ENCODE measurements at regions not wholly inside any gene's neighbourhood (a gene's known extent, or its start where the extent isn't known, plus 50 kb on each side); places are given as distances from the start of the nearest gene placed in this dataset.

DNA sequence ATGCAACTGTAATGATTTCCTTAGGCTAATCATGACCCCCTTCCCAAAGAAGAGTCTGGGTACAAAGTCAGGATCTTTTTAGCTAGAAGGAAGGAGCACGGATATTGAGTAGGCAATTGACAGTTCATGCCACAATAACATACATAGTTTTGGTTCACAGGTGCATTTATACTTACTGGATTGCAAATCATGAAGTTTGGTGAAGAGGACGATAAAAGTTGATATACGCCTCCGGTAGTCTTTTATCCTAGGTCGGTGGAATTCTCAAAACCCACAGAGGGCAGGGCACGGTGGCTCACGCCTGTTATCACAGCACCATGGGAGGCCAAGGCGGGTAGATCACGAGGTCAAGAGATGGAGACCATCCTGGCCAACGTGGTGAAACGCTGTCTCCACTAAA lies 265.4 kb upstream of the PRMT6 start:
- H3K4me3 ChIP-seq: no peak overlapping the region
- H3K27ac ChIP-seq: no peak overlapping the region
- no peak for DNase-seq (ENCODE audit: low spot score)
- TF ChIP-seq, protein P1, sequence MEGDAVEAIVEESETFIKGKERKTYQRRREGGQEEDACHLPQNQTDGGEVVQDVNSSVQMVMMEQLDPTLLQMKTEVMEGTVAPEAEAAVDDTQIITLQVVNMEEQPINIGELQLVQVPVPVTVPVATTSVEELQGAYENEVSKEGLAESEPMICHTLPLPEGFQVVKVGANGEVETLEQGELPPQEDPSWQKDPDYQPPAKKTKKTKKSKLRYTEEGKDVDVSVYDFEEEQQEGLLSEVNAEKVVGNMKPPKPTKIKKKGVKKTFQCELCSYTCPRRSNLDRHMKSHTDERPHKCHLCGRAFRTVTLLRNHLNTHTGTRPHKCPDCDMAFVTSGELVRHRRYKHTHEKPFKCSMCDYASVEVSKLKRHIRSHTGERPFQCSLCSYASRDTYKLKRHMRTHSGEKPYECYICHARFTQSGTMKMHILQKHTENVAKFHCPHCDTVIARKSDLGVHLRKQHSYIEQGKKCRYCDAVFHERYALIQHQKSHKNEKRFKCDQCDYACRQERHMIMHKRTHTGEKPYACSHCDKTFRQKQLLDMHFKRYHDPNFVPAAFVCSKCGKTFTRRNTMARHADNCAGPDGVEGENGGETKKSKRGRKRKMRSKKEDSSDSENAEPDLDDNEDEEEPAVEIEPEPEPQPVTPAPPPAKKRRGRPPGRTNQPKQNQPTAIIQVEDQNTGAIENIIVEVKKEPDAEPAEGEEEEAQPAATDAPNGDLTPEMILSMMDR (IDR thresholded peaks at IDR 0.05): no peak
- H3K36me3 ChIP-seq: no peaks in the 10 kb centered on the region
- no peaks in the 10 kb centered on the region for H3K27me3 ChIP-seq
- H3K9me3 ChIP-seq: no peaks in the 10 kb centered on the region
- no peaks in the 10 kb centered on the region for H3K4me1 ChIP-seq

DNA sequence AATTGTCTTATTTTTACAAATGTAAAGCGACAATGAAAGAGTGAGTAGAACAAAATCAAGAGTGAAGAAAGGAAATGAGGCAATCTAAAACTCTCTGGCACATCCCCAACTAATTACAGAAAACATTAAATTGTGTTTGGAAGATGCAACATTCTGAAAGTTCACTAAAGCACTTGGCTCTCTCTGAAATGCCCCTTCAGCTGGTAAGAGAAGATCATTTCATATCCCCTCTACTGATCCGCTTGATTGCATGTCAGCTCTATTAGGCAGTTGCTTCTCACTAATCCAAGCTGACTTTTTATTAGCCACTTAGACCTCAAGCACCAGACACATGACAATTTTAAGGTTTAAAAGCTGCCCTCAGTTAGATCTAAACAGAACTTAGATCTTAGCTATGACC lies 262.8 kb upstream of the PRMT6 start:
- TF ChIP-seq, protein P1 (IDR thresholded peaks at IDR 0.05): no peak
- no peak for DNase-seq (ENCODE audit: low spot score)
- H3K4me1 ChIP-seq: no peaks in the 10 kb centered on the region
- no peaks in the 10 kb centered on the region for H3K9me3 ChIP-seq
- H3K27me3 ChIP-seq: no peaks in the 10 kb centered on the region
- no peak overlapping the region for H3K4me3 ChIP-seq
- no peaks in the 10 kb centered on the region for H3K36me3 ChIP-seq
- H3K27ac ChIP-seq: no peak overlapping the region

DNA sequence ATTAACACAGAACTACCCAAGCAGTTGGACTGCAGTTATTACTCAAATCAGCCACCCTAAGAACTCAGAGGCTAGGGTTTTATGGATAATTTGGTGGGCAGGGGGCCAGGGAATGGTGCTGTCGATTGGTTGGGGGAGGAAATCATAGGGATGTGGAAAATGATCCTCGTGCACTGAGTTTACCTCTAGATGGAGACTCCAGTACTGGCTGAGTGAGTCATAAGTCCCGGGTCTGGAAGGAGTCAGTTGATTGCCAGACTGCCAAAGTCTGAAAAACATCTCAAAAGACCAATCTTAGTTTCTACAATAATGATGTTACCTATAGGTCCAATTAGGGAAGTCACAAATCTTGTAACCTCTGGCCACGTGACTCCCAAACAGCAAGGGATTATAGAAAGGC lies 257.5 kb upstream of the PRMT6 start:
- Histone ChIP-seq H3K4me3 (no peak overlapping the region), H3K9me3 (no peaks in the 10 kb centered on the region), H3K36me3 (no peaks in the 10 kb centered on the region), H3K27ac (no peak overlapping the region), H3K4me1 (no peaks in the 10 kb centered on the region), H3K27me3 (no peaks in the 10 kb centered on the region)
- DNase-seq (ENCODE audit: low spot score): no peak
- TF ChIP-seq, protein P1 (IDR thresholded peaks at IDR 0.05): no peak

DNA sequence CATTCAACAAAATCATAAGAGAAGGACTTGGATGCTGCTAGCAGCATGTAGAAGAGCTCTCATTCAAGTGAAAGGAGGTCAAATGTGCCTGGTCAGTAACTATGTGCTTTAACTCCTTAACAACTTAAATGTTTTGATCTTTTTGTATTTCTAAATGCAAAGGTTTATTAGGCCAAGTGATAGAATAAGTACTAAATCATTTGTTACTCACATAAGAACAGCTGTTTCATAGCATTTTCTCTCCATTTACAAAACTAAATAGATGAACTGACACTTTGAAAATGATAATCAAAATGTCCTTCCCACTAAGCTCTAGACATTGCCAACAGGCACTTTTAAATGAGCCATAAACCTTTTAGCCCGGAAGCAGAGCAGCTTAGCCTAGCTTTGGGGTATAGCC lies 254.3 kb upstream of the PRMT6 start:
- Histone ChIP-seq H3K36me3 (no peaks in the 10 kb centered on the region), H3K9me3 (no peaks in the 10 kb centered on the region), H3K27ac (no peak overlapping the region), H3K27me3 (no peaks in the 10 kb centered on the region), H3K4me3 (no peak overlapping the region), H3K4me1 (no peaks in the 10 kb centered on the region)
- TF ChIP-seq, protein P1 (IDR thresholded peaks at IDR 0.05): no peak
- DNase-seq (ENCODE audit: low spot score): no peak

DNA sequence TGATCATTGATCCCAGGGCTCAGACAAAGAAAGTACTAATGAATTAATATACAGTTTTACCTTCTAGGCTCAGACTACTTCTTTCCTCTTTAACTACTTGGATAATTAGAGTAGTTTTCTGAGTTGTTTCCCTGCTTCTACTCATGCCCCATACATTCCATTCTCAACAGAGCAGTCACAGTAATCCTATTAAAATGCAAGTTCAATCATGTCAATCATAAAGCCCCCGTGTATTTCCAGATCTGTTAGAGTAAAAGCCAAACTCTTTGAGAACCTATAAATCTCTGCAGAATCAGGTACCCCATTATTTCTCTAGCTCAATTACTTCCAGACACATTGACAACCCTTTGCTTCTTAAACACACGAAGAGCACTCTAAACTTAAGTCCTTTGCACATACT lies 242.1 kb upstream of the PRMT6 start:
- TF ChIP-seq, protein P1 (IDR thresholded peaks at IDR 0.05): no peak
- Histone ChIP-seq H3K9me3 (no peaks in the 10 kb centered on the region), H3K36me3 (no peaks in the 10 kb centered on the region), H3K4me3 (no peak overlapping the region), H3K4me1 (no peaks in the 10 kb centered on the region), H3K27ac (no peak overlapping the region), H3K27me3 (no peaks in the 10 kb centered on the region)
- no peak for DNase-seq (ENCODE audit: low spot score)

DNA sequence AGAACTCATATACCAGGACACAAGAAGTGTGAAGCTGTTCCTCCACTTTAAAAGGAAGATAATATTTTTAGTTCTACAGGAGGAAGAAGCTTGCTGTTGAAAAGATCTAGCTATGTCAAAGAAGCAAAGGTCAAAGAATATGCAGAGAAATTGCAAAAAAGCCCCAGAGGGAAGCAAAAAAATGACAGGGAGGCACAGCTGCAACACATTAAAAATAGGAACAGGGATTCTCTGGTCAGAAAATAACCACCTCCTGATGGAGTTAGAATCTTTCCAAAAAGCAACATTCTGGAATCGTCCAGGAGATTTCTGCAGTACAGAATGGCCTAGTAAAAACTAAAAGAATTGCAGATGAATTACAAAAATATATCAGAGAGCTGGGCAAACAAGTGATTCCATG lies 238.9 kb upstream of the PRMT6 start:
- Histone ChIP-seq H3K9me3 (peaks cover 0 to 4% of the 10 kb centered on the region in 2 donors), H3K4me1 (no peaks in the 10 kb centered on the region), H3K36me3 (no peaks in the 10 kb centered on the region), H3K27ac (no peak overlapping the region), H3K27me3 (no peaks in the 10 kb centered on the region), H3K4me3 (no peak overlapping the region)
- TF ChIP-seq, protein P1 (IDR thresholded peaks at IDR 0.05): no peak
- no peak for DNase-seq (ENCODE audit: low spot score)

Measured in right atrium auricular region (tissue), 2 donors.